ENCODE measurements at regions not wholly inside any gene's neighbourhood (a gene's known extent, or its start where the extent isn't known, plus 50 kb on each side); places are given as distances from the start of the nearest gene placed in this dataset.
"Not testable (repeated sequence)": the region's sequence is repeated elsewhere in the genome, so short reads cannot be mapped to it uniquely, and the experiment has no call there.

- DNase-seq, result not testable (repeated sequence)
Observed at GRCh38 chr16:29186306-29187220, 201.7 kb downstream of the LAT start.

- DNase-seq, result not testable (repeated sequence)
Observed at GRCh38 chr16:29185872-29186271, 201.0 kb downstream of the LAT start.

- DNase-seq, result not testable (repeated sequence)
Observed at GRCh38 chr16:29184738-29185438, 200.0 kb downstream of the LAT start.

GRCh38 chr16:29182940-29183868 is 198.4 kb downstream of the LAT start:
- DNase-seq, result not testable (repeated sequence)

GRCh38 chr16:29182501-29182900 is 197.6 kb downstream of the LAT start:
- DNase-seq, result no peak

- DNase-seq, result not testable (repeated sequence)
Observed at GRCh38 chr16:29181921-29182411, 197.1 kb downstream of the LAT start.

- DNase-seq, result not testable (repeated sequence)
Observed at GRCh38 chr16:29181254-29181780, 196.5 kb downstream of the LAT start.

- DNase-seq, result not testable (repeated sequence)
Observed at GRCh38 chr16:29180206-29180600, 195.4 kb downstream of the LAT start.

GRCh38 chr16:29179401-29180205 is 194.8 kb downstream of the LAT start:
- peak in 8 of 56 donors; percentile 5 to 57 (median 23) for DNase-seq

- peak in 1 of 56 donors; percentile 25 for DNase-seq
Observed at GRCh38 chr16:29177888-29178726, 193.3 kb downstream of the LAT start.

GRCh38 chr16:29177203-29177887 is 192.5 kb downstream of the LAT start:
- peak in 1 of 56 donors; percentile 18 for DNase-seq

- DNase-seq, result not testable (repeated sequence)
Observed at GRCh38 chr16:29176822-29177202, 192.0 kb downstream of the LAT start.

- not testable (repeated sequence) for DNase-seq
Observed at GRCh38 chr16:29176154-29176470, 191.3 kb downstream of the LAT start.

GRCh38 chr16:29175411-29176153 is 190.7 kb downstream of the LAT start:
- DNase-seq, result not testable (repeated sequence)

- not testable (repeated sequence) for DNase-seq
Observed at GRCh38 chr16:29173371-29174305, 188.8 kb downstream of the LAT start.

- DNase-seq, result not testable (repeated sequence)
Observed at GRCh38 chr16:29172098-29172724, 187.4 kb downstream of the LAT start.
